ENCODE measurements at regions not wholly inside any gene's neighbourhood (a gene's known extent, or its start where the extent isn't known, plus 50 kb on each side); places are given as distances from the start of the nearest gene placed in this dataset.

DNA sequence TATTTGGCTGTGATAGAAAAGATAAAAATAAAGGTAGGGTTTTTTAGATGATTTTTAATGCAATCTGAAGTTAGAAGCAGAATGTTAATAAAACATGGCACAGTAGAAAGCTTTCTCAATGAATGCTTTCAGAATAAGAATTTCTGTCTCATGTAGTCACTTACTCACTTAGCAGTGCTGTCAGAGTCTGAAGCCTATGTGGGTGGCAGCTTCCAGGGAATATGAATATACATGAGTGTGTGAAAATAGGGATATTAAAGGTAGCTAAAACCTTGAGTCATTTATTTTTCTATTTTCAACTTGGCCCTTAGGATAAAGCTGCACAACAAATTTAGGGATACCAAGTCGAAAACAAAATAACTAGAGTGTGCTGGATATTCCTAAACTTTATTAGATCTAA, 427.9 kb downstream of the AEBP2 start:
- H3K9ac ChIP-seq (ENCODE audit: low read length) = no peak overlapping the region
- H3K4me3 ChIP-seq (ENCODE audit: low read length) = no peak overlapping the region
- H3K4me2 ChIP-seq (ENCODE audit: low read length) = no peak overlapping the region
- no peaks in the 10 kb centered on the region for H4K20me1 ChIP-seq (ENCODE audit: insufficient read depth, low read length)
- no peaks in the 10 kb centered on the region for H3K9me3 ChIP-seq (ENCODE audit: insufficient read depth, low read length)
- H3K36me3 ChIP-seq (replicated peaks; ENCODE audit: low read depth, low read length) = no peaks in the 10 kb centered on the region
- H3K27me3 ChIP-seq (ENCODE audit: low read depth, low read length) = no peaks in the 10 kb centered on the region
- TF ChIP-seq, protein P1, sequence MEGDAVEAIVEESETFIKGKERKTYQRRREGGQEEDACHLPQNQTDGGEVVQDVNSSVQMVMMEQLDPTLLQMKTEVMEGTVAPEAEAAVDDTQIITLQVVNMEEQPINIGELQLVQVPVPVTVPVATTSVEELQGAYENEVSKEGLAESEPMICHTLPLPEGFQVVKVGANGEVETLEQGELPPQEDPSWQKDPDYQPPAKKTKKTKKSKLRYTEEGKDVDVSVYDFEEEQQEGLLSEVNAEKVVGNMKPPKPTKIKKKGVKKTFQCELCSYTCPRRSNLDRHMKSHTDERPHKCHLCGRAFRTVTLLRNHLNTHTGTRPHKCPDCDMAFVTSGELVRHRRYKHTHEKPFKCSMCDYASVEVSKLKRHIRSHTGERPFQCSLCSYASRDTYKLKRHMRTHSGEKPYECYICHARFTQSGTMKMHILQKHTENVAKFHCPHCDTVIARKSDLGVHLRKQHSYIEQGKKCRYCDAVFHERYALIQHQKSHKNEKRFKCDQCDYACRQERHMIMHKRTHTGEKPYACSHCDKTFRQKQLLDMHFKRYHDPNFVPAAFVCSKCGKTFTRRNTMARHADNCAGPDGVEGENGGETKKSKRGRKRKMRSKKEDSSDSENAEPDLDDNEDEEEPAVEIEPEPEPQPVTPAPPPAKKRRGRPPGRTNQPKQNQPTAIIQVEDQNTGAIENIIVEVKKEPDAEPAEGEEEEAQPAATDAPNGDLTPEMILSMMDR (IDR thresholded peaks at IDR 0.05; ENCODE audit: low read depth, low read length) = no peak
- no peak for TF ChIP-seq EZH2phosphoT487 (IDR thresholded peaks at IDR 0.05; ENCODE audit: low read depth)
- no peak overlapping the region for H2AFZ ChIP-seq (ENCODE audit: low read depth, low read length)
- H3K27ac ChIP-seq (ENCODE audit: low read length) = no peak overlapping the region
- H3K4me1 ChIP-seq (ENCODE audit: low read length) = no peaks in the 10 kb centered on the region
- H3K79me2 ChIP-seq (ENCODE audit: low read length) = no peaks in the 10 kb centered on the region

DNA sequence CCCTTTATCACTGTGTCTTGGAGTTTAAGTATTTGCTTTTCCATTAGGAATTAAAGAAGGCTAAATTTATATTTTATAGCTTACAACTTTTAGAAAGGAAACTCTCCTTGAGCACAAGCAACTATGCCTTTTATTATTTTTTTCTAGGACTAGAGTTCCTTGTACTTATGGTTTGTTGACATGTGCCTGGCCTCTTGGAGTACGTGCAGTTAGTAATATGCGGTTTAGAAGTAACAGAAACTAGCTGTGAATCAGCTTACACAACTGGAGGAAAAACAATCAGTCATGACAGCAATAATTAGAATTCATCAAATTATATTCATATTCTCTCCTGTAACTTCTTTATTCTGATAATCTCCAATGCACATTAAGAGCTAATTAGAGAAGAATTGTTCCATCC, 428.7 kb downstream of the AEBP2 start:
- H3K79me2 ChIP-seq (ENCODE audit: low read length) = no peaks in the 10 kb centered on the region
- no peaks in the 10 kb centered on the region for H3K36me3 ChIP-seq (replicated peaks; ENCODE audit: low read depth, low read length)
- H4K20me1 ChIP-seq (ENCODE audit: insufficient read depth, low read length) = no peaks in the 10 kb centered on the region
- H3K4me2 ChIP-seq (ENCODE audit: low read length) = no peak overlapping the region
- H2AFZ ChIP-seq (ENCODE audit: low read depth, low read length) = no peak overlapping the region
- no peak overlapping the region for H3K4me3 ChIP-seq (ENCODE audit: low read length)
- TF ChIP-seq, protein P1 (IDR thresholded peaks at IDR 0.05; ENCODE audit: low read depth, low read length) = no peak
- no peak for TF ChIP-seq EZH2phosphoT487 (IDR thresholded peaks at IDR 0.05; ENCODE audit: low read depth)
- no peaks in the 10 kb centered on the region for H3K27me3 ChIP-seq (ENCODE audit: low read depth, low read length)
- no peak overlapping the region for H3K9ac ChIP-seq (ENCODE audit: low read length)
- no peak overlapping the region for H3K27ac ChIP-seq (ENCODE audit: low read length)
- no peaks in the 10 kb centered on the region for H3K9me3 ChIP-seq (ENCODE audit: insufficient read depth, low read length)
- peaks cover 3% of the 10 kb centered on the region; the same call in 1 of the 2 replicates for H3K4me1 ChIP-seq (ENCODE audit: low read length)

DNA sequence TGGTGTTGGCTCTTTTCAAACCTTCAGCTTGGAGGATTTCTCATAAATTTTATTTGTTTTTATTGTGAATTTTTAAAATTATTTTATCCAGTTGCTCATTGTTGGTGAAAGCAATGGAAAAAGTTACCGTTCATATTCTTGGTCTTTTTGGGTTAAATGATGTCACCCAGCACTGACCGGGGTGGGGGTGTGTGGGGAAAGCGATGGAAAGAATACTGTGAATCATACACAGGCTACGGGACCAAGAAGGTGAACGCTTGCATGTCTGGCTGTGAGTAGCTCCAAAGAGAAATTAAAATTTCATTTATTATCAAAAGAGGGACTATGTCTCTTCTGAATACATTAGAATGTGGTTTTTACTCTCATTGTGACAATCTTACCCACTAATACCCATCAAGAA, 430.1 kb downstream of the AEBP2 start:
- Histone ChIP-seq H4K20me1 (ENCODE audit: insufficient read depth, low read length) (no peaks in the 10 kb centered on the region), H3K9me3 (ENCODE audit: insufficient read depth, low read length) (no peaks in the 10 kb centered on the region), H3K4me2 (ENCODE audit: low read length) (no peak overlapping the region), H3K4me1 (ENCODE audit: low read length) (peaks cover 3% of the 10 kb centered on the region; the same call in 1 of the 2 replicates), H3K36me3 (replicated peaks; ENCODE audit: low read depth, low read length) (no peaks in the 10 kb centered on the region), H3K9ac (ENCODE audit: low read length) (no peak overlapping the region), H3K27ac (ENCODE audit: low read length) (no peak overlapping the region), H2AFZ (ENCODE audit: low read depth, low read length) (no peak overlapping the region), H3K27me3 (ENCODE audit: low read depth, low read length) (no peaks in the 10 kb centered on the region), H3K79me2 (ENCODE audit: low read length) (no peaks in the 10 kb centered on the region), H3K4me3 (ENCODE audit: low read length) (no peak overlapping the region)
- no peak for TF ChIP-seq EZH2phosphoT487 (IDR thresholded peaks at IDR 0.05; ENCODE audit: low read depth)
- TF ChIP-seq, protein P1 (IDR thresholded peaks at IDR 0.05; ENCODE audit: low read depth, low read length) = no peak

DNA sequence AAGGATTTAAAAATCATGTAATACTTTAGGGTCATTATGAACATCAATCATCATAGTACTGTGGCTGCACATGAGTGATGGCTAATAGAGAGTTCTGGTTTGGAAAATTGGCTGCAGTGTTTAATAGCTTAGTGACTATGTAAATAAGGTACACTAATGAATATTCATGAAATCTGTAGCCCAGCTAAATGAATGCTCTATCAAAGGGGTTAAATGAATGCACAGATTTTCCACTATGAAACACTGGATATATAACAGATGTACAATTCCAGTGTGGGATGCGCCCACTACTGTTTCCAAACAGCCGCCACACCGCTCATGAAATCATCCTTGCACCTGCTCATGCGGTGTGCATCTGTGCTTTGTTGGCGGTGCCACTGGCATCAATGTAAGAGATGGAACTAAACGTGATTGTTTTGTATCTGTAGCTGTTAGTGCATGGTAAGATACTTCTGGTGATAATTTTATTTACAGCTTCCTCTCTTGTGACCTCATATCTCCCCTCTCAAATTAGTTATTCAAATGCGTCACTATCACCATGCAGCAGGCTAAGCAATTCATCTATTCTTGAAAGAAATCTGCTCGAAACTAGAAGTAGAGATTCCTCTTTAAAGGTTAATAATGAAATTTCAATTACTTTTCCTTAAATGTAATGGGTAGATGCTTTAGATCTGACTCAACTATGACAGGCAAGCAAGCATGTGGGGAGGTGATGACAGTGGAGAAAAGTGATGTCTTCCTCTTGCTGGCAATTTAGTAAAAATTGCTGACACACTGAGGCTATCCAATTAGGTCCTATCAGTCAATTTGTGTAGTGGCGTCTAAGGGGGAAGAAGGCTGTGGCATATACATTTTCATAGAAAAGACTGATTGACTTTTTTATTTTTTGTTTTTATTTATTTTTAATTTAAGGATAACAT, 433.6 kb downstream of the AEBP2 start:
- Histone ChIP-seq H3K27ac (ENCODE audit: low read length) (no peak overlapping the region), H3K9me3 (ENCODE audit: insufficient read depth, low read length) (no peaks in the 10 kb centered on the region), H3K4me2 (ENCODE audit: low read length) (no peak overlapping the region), H3K9ac (ENCODE audit: low read length) (no peak overlapping the region), H4K20me1 (ENCODE audit: insufficient read depth, low read length) (no peaks in the 10 kb centered on the region), H3K4me3 (ENCODE audit: low read length) (no peak overlapping the region), H3K79me2 (ENCODE audit: low read length) (no peaks in the 10 kb centered on the region), H2AFZ (ENCODE audit: low read depth, low read length) (no peak overlapping the region), H3K36me3 (replicated peaks; ENCODE audit: low read depth, low read length) (no peaks in the 10 kb centered on the region), H3K4me1 (ENCODE audit: low read length) (peaks cover 3% of the 10 kb centered on the region; the same call in 1 of the 2 replicates), H3K27me3 (ENCODE audit: low read depth, low read length) (no peaks in the 10 kb centered on the region)
- TF ChIP-seq, protein P1 (IDR thresholded peaks at IDR 0.05; ENCODE audit: low read depth, low read length) = no peak
- TF ChIP-seq EZH2phosphoT487 (IDR thresholded peaks at IDR 0.05; ENCODE audit: low read depth) = no peak

Data from OCI-LY3 (cell line).